ENCODE measurements at regions not wholly inside any gene's neighbourhood (a gene's known extent, or its start where the extent isn't known, plus 50 kb on each side); places are given as distances from the start of the nearest gene placed in this dataset.

- DNase-seq = no peak
Measured at GRCh38 chr2:6764968-6765723, 100.6 kb downstream of the CMPK2 start.

- no peak for DNase-seq
Measured at GRCh38 chr2:6769346-6769745, 96.4 kb downstream of the CMPK2 start.

GRCh38 chr2:6770006-6770405, 95.7 kb downstream of the CMPK2 start:
- no peak for DNase-seq

GRCh38 chr2:6771634-6772611, 93.8 kb downstream of the CMPK2 start:
- no peak for DNase-seq

GRCh38 chr2:6773007-6773693, 92.6 kb downstream of the CMPK2 start:
- DNase-seq = peak; percentile 93

- DNase-seq = no peak
Measured at GRCh38 chr2:6773694-6774044, 92.0 kb downstream of the CMPK2 start.

- no peak for DNase-seq
Measured at GRCh38 chr2:6776125-6776524, 89.6 kb downstream of the CMPK2 start.

- no peak for DNase-seq
Measured at GRCh38 chr2:6777626-6778025, 88.1 kb downstream of the CMPK2 start.

- DNase-seq = no peak
Measured at GRCh38 chr2:6780765-6781274, 84.9 kb downstream of the CMPK2 start.

GRCh38 chr2:6782517-6783237, 83.0 kb downstream of the CMPK2 start:
- no peak for DNase-seq

- DNase-seq = no peak
Measured at GRCh38 chr2:6783238-6783614, 82.5 kb downstream of the CMPK2 start.

- no peak for DNase-seq
Measured at GRCh38 chr2:6784291-6784690, 81.4 kb downstream of the CMPK2 start.

- no peak for DNase-seq
Measured at GRCh38 chr2:6785493-6785892, 80.2 kb downstream of the CMPK2 start.

GRCh38 chr2:6787376-6787775, 78.3 kb downstream of the CMPK2 start:
- no peak for DNase-seq

GRCh38 chr2:6788614-6789013, 77.1 kb downstream of the CMPK2 start:
- no peak for DNase-seq

GRCh38 chr2:6789559-6790138, 76.1 kb downstream of the CMPK2 start:
- DNase-seq = no peak

GRCh38 chr2:6791682-6792081, 74.0 kb downstream of the CMPK2 start:
- DNase-seq = no peak

- no peak for DNase-seq
Measured at GRCh38 chr2:6792883-6793282, 72.8 kb downstream of the CMPK2 start.

- no peak for DNase-seq
Measured at GRCh38 chr2:6793371-6793770, 72.3 kb downstream of the CMPK2 start.

- DNase-seq = no peak
Measured at GRCh38 chr2:6793913-6794312, 71.8 kb downstream of the CMPK2 start.

GRCh38 chr2:6794448-6794847, 71.3 kb downstream of the CMPK2 start:
- DNase-seq = no peak

All from activated CD8-positive, alpha-beta memory T cell treated with anti-CD3 and anti-CD28 coated beads for 24 hours (primary cell).